ENCODE measurements at regions not wholly inside any gene's neighbourhood (a gene's known extent, or its start where the extent isn't known, plus 50 kb on each side); places are given as distances from the start of the nearest gene placed in this dataset.

GRCh38 chr2:163248376-163249253, 410.0 kb upstream of the KCNH7 start:
- H3K4me3 ChIP-seq = no peak overlapping the region
- no peak overlapping the region for H3K27ac ChIP-seq
- H3K4me1 ChIP-seq = no peaks in the 10 kb centered on the region
- intact Hi-C loops (cut with DNase I) = no loop called here
- no peaks in the 10 kb centered on the region for H3K27me3 ChIP-seq
- H3K36me3 ChIP-seq = no peaks in the 10 kb centered on the region
- DNase-seq (ENCODE audit: low spot score in 2 of 2) = no peak
- no peak for TF ChIP-seq CTCF (IDR thresholded peaks at IDR 0.05)
- H3K9me3 ChIP-seq = no peaks in the 10 kb centered on the region

- Histone ChIP-seq H3K4me1 (no peaks in the 10 kb centered on the region), H3K27ac (no peak overlapping the region), H3K4me3 (no peak overlapping the region), H3K27me3 (no peaks in the 10 kb centered on the region), H3K36me3 (no peaks in the 10 kb centered on the region), H3K9me3 (no peaks in the 10 kb centered on the region)
- no peak for DNase-seq (ENCODE audit: low spot score in 2 of 2)
- intact Hi-C loops (cut with DNase I) = no loop called here
- TF ChIP-seq CTCF (IDR thresholded peaks at IDR 0.05) = no peak
Measured at GRCh38 chr2:163247847-163248220, 409.3 kb upstream of the KCNH7 start.

GRCh38 chr2:163247156-163247846, 408.7 kb upstream of the KCNH7 start:
- no peaks in the 10 kb centered on the region for H3K36me3 ChIP-seq
- TF ChIP-seq CTCF (IDR thresholded peaks at IDR 0.05) = no peak
- intact Hi-C loops (cut with DNase I) = no loop called here

GRCh38 chr2:163246135-163246534, 407.6 kb upstream of the KCNH7 start:
- no peaks in the 10 kb centered on the region for H3K27me3 ChIP-seq
- no peak for TF ChIP-seq CTCF (IDR thresholded peaks at IDR 0.05)
- H3K27ac ChIP-seq = no peak overlapping the region
- no peaks in the 10 kb centered on the region for H3K4me1 ChIP-seq
- H3K9me3 ChIP-seq = no peaks in the 10 kb centered on the region
- no peaks in the 10 kb centered on the region for H3K36me3 ChIP-seq
- intact Hi-C loops (cut with DNase I) = no loop called here
- H3K4me3 ChIP-seq = no peak overlapping the region
- DNase-seq (ENCODE audit: low spot score in 2 of 2) = no peak

More at GRCh38 chr2:163247156-163247846, 408.7 kb upstream of the KCNH7 start:
- H3K4me3 ChIP-seq = no peak overlapping the region
- no peaks in the 10 kb centered on the region for H3K27me3 ChIP-seq
- no peak for DNase-seq (ENCODE audit: low spot score in 2 of 2)
- no peaks in the 10 kb centered on the region for H3K4me1 ChIP-seq
- H3K9me3 ChIP-seq = no peaks in the 10 kb centered on the region
- no peak overlapping the region for H3K27ac ChIP-seq

- no peaks in the 10 kb centered on the region for H3K4me1 ChIP-seq
- TF ChIP-seq CTCF (IDR thresholded peaks at IDR 0.05) = no peak
Measured at GRCh38 chr2:163236553-163236952, 398.0 kb upstream of the KCNH7 start.

More at GRCh38 chr2:163236553-163236952, 398.0 kb upstream of the KCNH7 start:
- H3K4me3 ChIP-seq = no peak overlapping the region
- DNase-seq (ENCODE audit: low spot score in 2 of 2) = no peak
- no peaks in the 10 kb centered on the region for H3K27me3 ChIP-seq
- H3K9me3 ChIP-seq = no peaks in the 10 kb centered on the region
- intact Hi-C loops (cut with DNase I) = no loop called here
- no peaks in the 10 kb centered on the region for H3K36me3 ChIP-seq
- H3K27ac ChIP-seq = no peak overlapping the region

All from ascending aorta (tissue), 2 donors.